Thyroid gland (tissue), 4 donors: ENCODE measurements at regions not wholly inside any gene's neighbourhood (a gene's known extent, or its start where the extent isn't known, plus 50 kb on each side); places are given as distances from the start of the nearest gene placed in this dataset.

Experiments
- DNase-seq, 2 donors: peaks; one replicate each; pipeline ENCODE4 v3.0.0-alpha.2; 2019
- H3K27ac ChIP-seq, 3 donors: fragments of 200-600 bp; sonication (generic); 1 replicate in 2 of 3; 2 replicates in 1 of 3; pipeline ENCODE4 v1.5.1; 2016 to 2019; ENCODE audit warnings: mild to moderate bottlenecking in 1 of 3, moderate library complexity in 1 of 3
- H3K27me3 ChIP-seq: fragments of 200-600 bp; sonication (generic); one replicate; pipeline ENCODE4 v1.5.1; 2019
- H3K36me3 ChIP-seq, 2 donors: fragments of 200-600 bp; sonication (generic); one replicate each; pipeline ENCODE4 v1.5.1; 2016 to 2019
- H3K4me1 ChIP-seq, 2 donors: fragments of 200-600 bp; sonication (generic); one replicate each; pipeline ENCODE4 v1.5.1; 2017 to 2019
- H3K4me3 ChIP-seq, 3 donors: fragments of 200-600 bp; sonication (generic); replicated peaks in 1 of 3; 1 replicate in 2 of 3; 2 replicates in 1 of 3; pipeline ENCODE4 v1.5.1; 2016; ENCODE audit warnings: mild to moderate bottlenecking in 1 of 3
- H3K9me3 ChIP-seq: fragments of 200-600 bp; sonication (generic); one replicate; pipeline ENCODE4 v1.5.1; 2017
- CTCF ChIP-seq, 6 experiments: fragments of 200-600 bp in 3 of 6; fragments of 450-650 bp in 3 of 6; sonication (generic) in 3 of 6; IDR thresholded peaks; one replicate each; pipeline ENCODE4 v1.5.1; 2016 to 2019; ENCODE audit warnings: antibody characterized with exemption in 6 of 6, mild to moderate bottlenecking in 2 of 6, inconsistent platforms in 1 of 6, moderate library complexity in 1 of 6
- POLR2A ChIP-seq, 2 donors: fragments of 450-650 bp; IDR thresholded peaks; one replicate each; pipeline ENCODE4 v1.6.1; 2017; ENCODE audit warnings: antibody characterized with exemption in 2 of 2, mild to moderate bottlenecking in 2 of 2, moderate library complexity in 1 of 2
- WGBS, 2 donors: methylation state at CpG; one replicate each; pipeline ENCODE4 v1.1.5; 2017; 5-methylcytosine and 5-hydroxymethylcytosine counted together
- intact Hi-C: fragments of 100-400 bp; cut with DNase I; formaldehyde crosslinking; loops from one replicate; pipeline ENCODE4 v1.15.1; 2023

- intact Hi-C loops, result no loop called here
Measured at GRCh38 chr13:50599046-50599445, 244.4 kb downstream of the DLEU7 start.

GRCh38 chr13:50599927-50600326 lies 243.6 kb downstream of the DLEU7 start:
- Histone ChIP-seq H3K4me3 (no peak overlapping the region), H3K27ac (no peak overlapping the region), H3K36me3 (no peaks in the 10 kb centered on the region), H3K9me3 (no peaks in the 10 kb centered on the region), H3K4me1 (peaks cover 0 to 8% of the 10 kb centered on the region in 2 donors), H3K27me3 (no peaks in the 10 kb centered on the region)
- no peak for DNase-seq
- intact Hi-C loops, result no loop called here
- WGBS, 2 donors, result 51 to 95% methylated on average over 2 of the region's 2 CpGs
- no peak for TF ChIP-seq CTCF (IDR thresholded peaks at IDR 0.05)
- no peak for TF ChIP-seq POLR2A (IDR thresholded peaks at IDR 0.05)

More at GRCh38 chr13:50599046-50599445, 244.4 kb downstream of the DLEU7 start:
- Histone ChIP-seq H3K4me3 (no peak overlapping the region), H3K9me3 (no peaks in the 10 kb centered on the region), H3K4me1 (peaks cover 0 to 8% of the 10 kb centered on the region in 2 donors), H3K27ac (no peak overlapping the region), H3K36me3 (no peaks in the 10 kb centered on the region), H3K27me3 (no peaks in the 10 kb centered on the region)
- no peak for TF ChIP-seq POLR2A (IDR thresholded peaks at IDR 0.05)
- TF ChIP-seq CTCF (IDR thresholded peaks at IDR 0.05), result no peak
- WGBS, 2 donors, result 50 to 92% methylated on average over 5 of the region's 5 CpGs
- no peak for DNase-seq

DNA sequence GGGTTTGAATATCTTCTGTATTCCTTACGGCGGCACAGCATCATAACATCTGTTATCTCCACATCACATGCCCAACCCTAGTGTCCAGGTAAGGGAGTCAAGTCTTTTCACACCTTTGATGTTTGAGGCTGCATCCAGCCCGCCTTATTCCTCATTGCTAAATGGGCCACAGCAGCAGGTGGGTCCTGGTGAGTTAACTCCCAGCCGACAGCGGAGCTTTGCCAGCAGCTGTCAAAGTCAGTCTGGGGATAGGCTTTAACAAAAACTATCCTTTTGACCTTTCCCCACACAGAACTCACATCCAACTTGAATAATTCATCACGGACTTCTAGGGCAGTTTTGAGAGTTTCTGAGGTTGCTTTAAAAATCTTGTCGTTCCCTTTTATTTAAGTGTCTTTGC lies 235.1 kb downstream of the DLEU7 start:
- Histone ChIP-seq H3K4me1 (no peaks in the 10 kb centered on the region), H3K9me3 (no peaks in the 10 kb centered on the region), H3K4me3 (no peak overlapping the region), H3K27me3 (no peaks in the 10 kb centered on the region), H3K36me3 (no peaks in the 10 kb centered on the region), H3K27ac (no peak overlapping the region)
- TF ChIP-seq CTCF (IDR thresholded peaks at IDR 0.05) (no peak), POLR2A (IDR thresholded peaks at IDR 0.05) (no peak)
- intact Hi-C loops, result no loop called here
- no peak for DNase-seq
- 89 to 92% methylated on average over 7 of the region's 7 CpGs for WGBS, 2 donors

DNA sequence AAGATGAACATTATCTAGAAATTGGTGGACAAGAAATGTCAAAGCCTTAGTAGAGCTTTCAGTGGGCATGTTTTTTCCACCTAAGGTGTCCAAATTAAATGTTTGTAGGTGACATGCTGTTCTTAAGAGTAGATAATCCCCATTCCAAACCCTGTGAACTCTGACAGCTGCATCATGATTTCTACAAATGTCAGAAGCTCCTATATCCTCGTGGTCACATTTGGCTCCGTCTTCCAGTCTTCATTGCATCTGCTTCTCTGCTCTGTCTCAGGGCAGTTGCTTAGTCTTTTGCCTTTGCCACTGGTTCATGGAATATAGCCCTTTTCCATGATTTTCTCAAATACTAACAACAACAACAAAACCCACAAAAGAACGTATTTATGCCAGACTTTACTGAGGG lies 234.5 kb downstream of the DLEU7 start:
- Histone ChIP-seq H3K36me3 (no peaks in the 10 kb centered on the region), H3K4me3 (no peak overlapping the region), H3K4me1 (no peaks in the 10 kb centered on the region), H3K9me3 (no peaks in the 10 kb centered on the region), H3K27ac (no peak overlapping the region), H3K27me3 (no peaks in the 10 kb centered on the region)
- 90 to 91% methylated on average over 3 of the region's 3 CpGs for WGBS, 2 donors
- DNase-seq, result no peak
- intact Hi-C loops, result no loop called here
- TF ChIP-seq CTCF (IDR thresholded peaks at IDR 0.05) (no peak), POLR2A (IDR thresholded peaks at IDR 0.05) (no peak)

DNA sequence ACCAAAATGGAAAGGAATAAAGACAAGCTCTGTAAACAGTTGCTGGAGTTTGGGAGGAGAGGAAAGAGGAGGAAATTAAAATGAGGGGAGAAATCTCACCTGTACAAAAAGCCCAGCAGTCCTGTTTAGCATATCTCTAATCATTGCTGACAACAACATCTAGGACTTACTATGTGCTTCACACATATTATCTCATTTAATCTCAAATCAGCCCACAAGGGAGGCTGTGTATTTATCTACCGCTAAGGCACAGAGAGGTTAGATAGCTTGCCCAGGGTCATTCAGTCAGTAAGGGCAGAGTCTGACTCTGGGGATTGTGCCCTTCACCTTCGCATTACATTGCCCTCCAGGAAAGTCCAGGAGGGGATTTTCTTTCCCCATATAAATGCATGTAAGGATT lies 233.3 kb downstream of the DLEU7 start:
- intact Hi-C loops, result no loop called here
- Histone ChIP-seq H3K9me3 (no peaks in the 10 kb centered on the region), H3K27me3 (no peaks in the 10 kb centered on the region), H3K27ac (no peak overlapping the region), H3K4me3 (no peak overlapping the region), H3K4me1 (no peaks in the 10 kb centered on the region), H3K36me3 (no peaks in the 10 kb centered on the region)
- no peak for DNase-seq
- no peak for TF ChIP-seq CTCF (IDR thresholded peaks at IDR 0.05)
- TF ChIP-seq POLR2A (IDR thresholded peaks at IDR 0.05), result no peak
- WGBS, 2 donors, result 81 to 92% methylated on average over 2 of the region's 2 CpGs
